ENCODE measurements at regions not wholly inside any gene's neighbourhood (a gene's known extent, or its start where the extent isn't known, plus 50 kb on each side); places are given as distances from the start of the nearest gene placed in this dataset.

- TF ChIP-seq CTCF (IDR thresholded peaks at IDR 0.05) (no peak), POLR2A (IDR thresholded peaks at IDR 0.05) (no peak)
Observed at GRCh38 chr11:96465512-96465911, 75.7 kb downstream of the JRKL start.
